ENCODE measurements at regions not wholly inside any gene's neighbourhood (a gene's known extent, or its start where the extent isn't known, plus 50 kb on each side); places are given as distances from the start of the nearest gene placed in this dataset.
"Not testable (repeated sequence)": the region's sequence is repeated elsewhere in the genome, so short reads cannot be mapped to it uniquely, and the experiment has no call there.

DNA sequence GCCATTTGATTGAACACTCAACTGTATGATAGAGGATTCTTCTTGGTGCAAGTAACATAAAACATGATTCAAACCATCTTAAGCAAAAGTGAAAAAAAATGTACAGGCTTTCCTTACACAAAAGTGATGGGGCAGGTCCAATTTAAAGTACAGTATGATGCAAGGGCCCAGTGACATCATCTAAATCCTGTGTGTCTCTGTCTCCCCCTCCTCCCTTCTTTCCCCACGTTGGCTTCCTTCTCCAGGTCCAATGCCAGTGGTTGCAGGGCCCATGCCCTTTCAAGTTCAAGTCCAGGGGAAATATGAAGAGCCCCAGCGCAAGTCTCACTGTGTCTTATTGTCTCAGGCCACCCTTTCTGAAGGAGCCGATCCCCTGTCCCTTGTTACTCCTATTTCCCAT, 332.3 kb downstream of the SHQ1 start:
- no peak for TF ChIP-seq Cebpa-rat (IDR thresholded peaks at IDR 0.05)
- Histone ChIP-seq H3K9ac (no peak overlapping the region), H3K4me2 (no peak overlapping the region), H3K27ac (no peak overlapping the region), H4K20me1 (no peaks in the 10 kb centered on the region), H3K27me3 (no peaks in the 10 kb centered on the region), H3K36me3 (no peaks in the 10 kb centered on the region), H3K4me3 (no peak overlapping the region), H3K4me1 (peaks cover 15% of the 10 kb centered on the region), H3K9me3 (no peaks in the 10 kb centered on the region)

DNA sequence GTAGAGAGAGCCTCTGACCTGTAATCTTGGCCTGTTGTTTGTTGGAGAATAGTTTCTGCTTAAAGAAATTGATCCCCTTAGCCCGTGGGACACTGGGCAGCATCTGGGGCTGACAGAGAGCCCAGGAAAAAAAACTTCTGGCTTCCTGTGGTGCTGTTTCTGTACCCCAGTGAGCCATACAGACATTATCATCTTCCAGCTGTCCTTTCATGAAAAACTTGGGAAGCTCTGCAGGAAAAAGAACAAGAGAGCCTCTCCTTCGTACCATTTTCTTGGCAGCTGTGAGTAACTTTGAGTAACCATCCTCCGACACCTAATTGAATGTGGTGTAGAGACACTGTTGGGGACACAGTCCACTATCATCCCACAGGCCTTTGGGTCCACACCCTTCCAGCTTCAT, 333.0 kb downstream of the SHQ1 start:
- Histone ChIP-seq H4K20me1 (no peaks in the 10 kb centered on the region), H3K9ac (no peak overlapping the region), H3K4me2 (no peak overlapping the region), H3K27me3 (no peaks in the 10 kb centered on the region), H3K9me3 (no peaks in the 10 kb centered on the region), H3K4me3 (no peak overlapping the region), H3K36me3 (no peaks in the 10 kb centered on the region), H3K27ac (no peak overlapping the region), H3K4me1 (peaks cover 17% of the 10 kb centered on the region)
- no peak for TF ChIP-seq Cebpa-rat (IDR thresholded peaks at IDR 0.05)

DNA sequence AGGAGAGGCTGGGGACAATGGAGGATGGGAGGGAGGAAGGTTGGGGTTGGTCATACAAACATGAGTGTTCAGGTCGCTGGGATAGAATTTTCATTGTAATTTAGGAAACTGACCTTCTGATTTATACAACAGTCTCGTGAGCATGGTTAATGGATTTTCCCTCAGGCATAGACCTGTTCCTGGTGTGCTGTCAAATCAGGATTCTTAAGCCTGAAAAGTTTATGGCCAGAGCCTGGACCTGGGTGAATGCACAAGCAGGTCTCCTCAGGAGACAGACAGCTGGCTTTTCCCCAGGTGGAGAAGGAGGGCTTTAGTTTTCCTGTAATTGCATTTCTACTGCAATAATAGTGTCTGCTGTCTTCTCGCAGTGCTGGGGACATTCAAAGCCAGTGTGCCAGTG, 338.0 kb downstream of the SHQ1 start:
- H3K4me3 ChIP-seq: no peak overlapping the region
- no peaks in the 10 kb centered on the region for H3K36me3 ChIP-seq
- no peaks in the 10 kb centered on the region for H4K20me1 ChIP-seq
- H3K4me2 ChIP-seq: no peak overlapping the region
- TF ChIP-seq Cebpa-rat (IDR thresholded peaks at IDR 0.05): no peak
- no peak overlapping the region for H3K9ac ChIP-seq
- H3K27ac ChIP-seq: no peak overlapping the region
- no peaks in the 10 kb centered on the region for H3K27me3 ChIP-seq
- no peaks in the 10 kb centered on the region for H3K9me3 ChIP-seq
- peaks cover 13% of the 10 kb centered on the region for H3K4me1 ChIP-seq

DNA sequence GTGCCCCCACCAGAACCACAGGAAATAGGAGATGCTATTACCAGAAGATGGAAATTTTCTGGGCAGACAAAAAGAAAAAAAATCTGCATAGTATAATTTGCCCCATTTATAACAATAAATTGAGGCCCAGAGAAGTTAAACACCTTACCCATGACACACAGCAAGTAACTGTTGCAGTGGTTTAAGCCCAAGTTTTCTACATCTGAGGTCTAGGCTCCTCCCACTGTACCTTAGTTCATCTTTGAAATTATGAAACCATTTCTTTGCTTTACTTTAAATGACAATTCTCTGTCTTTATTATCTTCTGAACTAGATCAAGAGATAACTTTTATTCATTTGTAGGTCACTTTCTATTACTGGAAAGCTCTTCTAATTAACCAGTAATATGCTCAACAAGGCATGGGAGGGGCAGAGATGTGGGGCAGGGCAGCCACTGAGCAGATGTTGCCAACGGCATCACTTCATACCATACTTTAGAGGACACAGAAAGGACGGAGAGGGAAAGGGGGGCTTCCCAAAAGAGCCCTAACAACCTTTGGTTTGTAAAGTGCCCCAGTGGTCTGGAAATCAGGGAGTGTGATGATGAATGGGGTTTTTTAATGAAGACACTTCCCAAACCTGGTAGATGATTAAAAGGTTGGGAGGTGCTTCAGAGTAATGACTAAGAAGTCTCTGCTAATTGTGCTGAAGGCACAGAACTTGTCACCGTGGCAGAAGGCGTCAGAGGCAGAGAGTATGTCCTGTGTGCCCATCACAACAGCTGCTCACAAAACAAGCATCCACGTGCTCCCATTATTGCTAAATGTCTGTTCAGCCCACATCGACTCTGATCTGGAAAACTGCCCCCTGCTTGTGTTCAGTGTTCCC, 342.5 kb downstream of the SHQ1 start:
- no peak overlapping the region for H3K27ac ChIP-seq
- H3K4me2 ChIP-seq: no peak overlapping the region
- no peak for TF ChIP-seq Cebpa-rat (IDR thresholded peaks at IDR 0.05)

DNA sequence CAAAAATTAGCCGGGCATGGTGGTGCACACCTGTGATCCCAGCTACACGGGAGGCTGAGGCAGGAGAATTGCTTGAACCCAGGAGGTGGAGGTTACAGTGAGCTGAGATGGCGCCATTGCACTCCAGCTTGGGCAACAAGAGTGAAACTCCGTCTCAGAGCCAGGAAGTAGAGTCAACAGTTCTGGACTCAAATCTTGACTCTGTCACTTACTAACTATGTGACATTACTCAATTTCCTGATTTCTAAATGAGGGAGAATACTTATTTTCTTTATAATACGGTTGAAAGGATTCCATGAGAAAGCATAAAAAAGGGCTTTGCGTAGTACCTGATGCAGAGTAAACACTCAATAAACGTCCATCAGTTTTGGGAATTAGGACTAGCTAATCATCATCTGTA, 350.7 kb downstream of the SHQ1 start:
- not testable (repeated sequence) for H3K9ac ChIP-seq, H4K20me1 ChIP-seq, H3K4me2 ChIP-seq, H3K27me3 ChIP-seq, H3K4me3 ChIP-seq, H3K27ac ChIP-seq, H3K36me3 ChIP-seq, H3K4me1 ChIP-seq
- peaks cover 14% of the 10 kb centered on the region for H3K9me3 ChIP-seq

More for the DNA sequence above, 342.5 kb downstream of the SHQ1 start:
- 0 out of 2 replicates have a peak, but pooled peaks cover under 1% of the 10 kb centered on the region for H3K4me1 ChIP-seq
- no peak overlapping the region for H3K4me3 ChIP-seq
- no peaks in the 10 kb centered on the region for H3K27me3 ChIP-seq
- no peaks in the 10 kb centered on the region for H3K9me3 ChIP-seq
- H4K20me1 ChIP-seq: no peaks in the 10 kb centered on the region
- H3K36me3 ChIP-seq: no peaks in the 10 kb centered on the region
- H3K9ac ChIP-seq: no peak overlapping the region

DNA sequence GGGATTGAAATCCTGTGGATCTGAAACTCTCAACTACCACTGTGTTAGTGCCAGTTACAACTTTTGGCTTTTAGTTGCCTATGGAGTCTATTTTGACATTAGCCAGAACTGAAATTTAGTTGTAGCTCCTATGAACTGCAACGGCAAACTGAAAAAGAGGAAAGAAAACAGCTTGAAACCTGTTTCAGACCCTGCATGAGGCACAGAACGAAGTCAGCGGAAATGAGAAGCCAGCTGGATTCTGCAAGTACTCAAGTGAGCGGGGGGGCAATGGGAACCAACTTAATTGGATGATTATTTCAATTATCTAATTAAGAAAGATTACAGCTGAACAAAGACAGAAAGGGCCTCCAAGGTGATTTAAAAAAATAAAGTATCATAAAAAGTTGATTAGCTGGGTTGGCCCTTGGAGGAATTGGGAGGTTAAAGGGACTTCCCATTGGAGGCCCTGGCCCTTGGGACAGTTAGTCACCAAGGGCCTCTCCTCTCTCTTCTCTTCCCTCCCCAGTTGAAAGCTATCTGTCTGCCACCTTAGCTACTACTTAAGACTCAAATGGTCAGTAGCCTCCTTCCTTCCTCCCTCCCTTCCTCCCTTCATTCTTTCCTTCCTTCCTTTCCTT, 352.1 kb downstream of the SHQ1 start:
- TF ChIP-seq Cebpa-rat (IDR thresholded peaks at IDR 0.05): no peak
- Histone ChIP-seq H3K4me2 (0 out of 2 replicates have a peak overlapping the region, but pooled peaks have one; percentile 26), H3K4me1 (peaks cover 21% of the 10 kb centered on the region), H3K9me3 (peaks cover 14% of the 10 kb centered on the region), H3K27me3 (no peaks in the 10 kb centered on the region), H3K27ac (no peak overlapping the region), H3K36me3 (no peaks in the 10 kb centered on the region), H3K9ac (no peak overlapping the region), H3K4me3 (no peak overlapping the region), H4K20me1 (no peaks in the 10 kb centered on the region)

DNA sequence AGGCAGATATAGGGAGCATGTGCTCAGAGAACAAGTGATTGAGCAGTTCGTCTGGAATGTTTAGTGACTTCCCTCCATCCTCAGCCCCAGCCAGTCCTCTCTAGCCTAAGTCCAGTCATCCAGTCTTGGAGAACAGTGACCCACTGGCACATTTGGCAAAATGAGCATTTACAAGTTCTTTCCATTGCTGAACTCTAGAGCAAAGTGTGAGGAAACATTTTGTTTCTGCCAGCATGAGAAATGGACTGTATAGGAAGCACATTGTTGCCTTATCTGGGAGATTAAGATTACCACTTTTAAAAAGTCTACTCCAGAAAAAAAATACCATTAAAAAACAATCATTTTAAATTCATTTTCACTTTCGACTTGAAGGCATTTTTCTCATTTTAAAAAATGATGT, 353.6 kb downstream of the SHQ1 start:
- Histone ChIP-seq H3K36me3 (no peaks in the 10 kb centered on the region), H4K20me1 (no peaks in the 10 kb centered on the region), H3K9ac (no peak overlapping the region), H3K27ac (no peak overlapping the region), H3K4me3 (no peak overlapping the region), H3K4me1 (peaks cover 37% of the 10 kb centered on the region), H3K4me2 (no peak overlapping the region), H3K9me3 (peaks cover 14% of the 10 kb centered on the region), H3K27me3 (no peaks in the 10 kb centered on the region)
- no peak for TF ChIP-seq Cebpa-rat (IDR thresholded peaks at IDR 0.05)

DNA sequence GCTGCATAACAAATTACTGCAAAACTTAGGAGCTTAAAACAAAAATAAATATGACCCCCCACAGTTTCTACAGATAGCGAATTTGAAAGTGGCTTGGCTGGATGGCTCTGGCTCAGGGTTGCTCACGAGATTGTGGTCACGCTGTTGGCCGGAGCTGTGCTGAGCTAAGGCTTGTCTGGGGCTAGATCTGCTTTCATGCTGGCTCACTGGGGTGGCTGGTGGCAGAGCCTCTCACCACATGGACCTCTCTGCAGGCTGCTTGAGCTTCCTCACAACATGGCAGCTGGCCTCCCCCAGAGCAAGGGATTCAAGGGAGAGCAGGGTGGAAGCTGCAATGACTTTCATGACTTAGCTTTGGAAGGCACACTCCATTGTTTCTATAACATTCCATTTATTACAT, 354.1 kb downstream of the SHQ1 start:
- no peak overlapping the region for H3K4me3 ChIP-seq
- no peak overlapping the region for H3K4me2 ChIP-seq
- H3K4me1 ChIP-seq: peaks cover 38% of the 10 kb centered on the region
- no peaks in the 10 kb centered on the region for H3K27me3 ChIP-seq
- TF ChIP-seq Cebpa-rat (IDR thresholded peaks at IDR 0.05): no peak
- H3K36me3 ChIP-seq: no peaks in the 10 kb centered on the region
- no peaks in the 10 kb centered on the region for H4K20me1 ChIP-seq
- H3K9ac ChIP-seq: no peak overlapping the region
- H3K27ac ChIP-seq: no peak overlapping the region
- H3K9me3 ChIP-seq: peaks cover 14% of the 10 kb centered on the region

DNA sequence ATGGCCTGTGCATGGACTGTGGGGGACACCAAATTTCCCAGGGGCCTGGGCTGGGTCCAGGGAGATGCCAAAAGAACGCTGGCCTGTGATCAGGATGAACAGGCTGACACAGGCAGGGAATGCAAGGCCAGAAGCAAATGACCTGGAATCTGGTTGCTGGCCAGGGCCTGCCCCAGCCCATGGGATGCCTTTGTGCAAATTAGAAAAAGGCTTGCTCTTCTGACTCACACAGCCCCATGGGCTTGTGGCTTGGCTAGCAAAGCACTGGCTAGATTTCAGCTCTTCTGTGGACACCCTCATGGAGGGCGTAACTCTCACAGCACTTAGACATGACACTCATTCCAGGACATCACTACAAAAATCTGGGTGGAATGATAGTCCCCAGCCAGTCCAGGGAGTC, 356.0 kb downstream of the SHQ1 start:
- Histone ChIP-seq H3K36me3 (no peaks in the 10 kb centered on the region), H3K4me2 (no peak overlapping the region), H3K9me3 (peaks cover 3% of the 10 kb centered on the region; the same call in 1 of the 2 replicates), H3K4me3 (no peak overlapping the region), H3K4me1 (peaks cover 46% of the 10 kb centered on the region), H4K20me1 (no peaks in the 10 kb centered on the region), H3K27me3 (no peaks in the 10 kb centered on the region), H3K9ac (no peak overlapping the region), H3K27ac (no peak overlapping the region)
- TF ChIP-seq Cebpa-rat (IDR thresholded peaks at IDR 0.05): no peak

DNA sequence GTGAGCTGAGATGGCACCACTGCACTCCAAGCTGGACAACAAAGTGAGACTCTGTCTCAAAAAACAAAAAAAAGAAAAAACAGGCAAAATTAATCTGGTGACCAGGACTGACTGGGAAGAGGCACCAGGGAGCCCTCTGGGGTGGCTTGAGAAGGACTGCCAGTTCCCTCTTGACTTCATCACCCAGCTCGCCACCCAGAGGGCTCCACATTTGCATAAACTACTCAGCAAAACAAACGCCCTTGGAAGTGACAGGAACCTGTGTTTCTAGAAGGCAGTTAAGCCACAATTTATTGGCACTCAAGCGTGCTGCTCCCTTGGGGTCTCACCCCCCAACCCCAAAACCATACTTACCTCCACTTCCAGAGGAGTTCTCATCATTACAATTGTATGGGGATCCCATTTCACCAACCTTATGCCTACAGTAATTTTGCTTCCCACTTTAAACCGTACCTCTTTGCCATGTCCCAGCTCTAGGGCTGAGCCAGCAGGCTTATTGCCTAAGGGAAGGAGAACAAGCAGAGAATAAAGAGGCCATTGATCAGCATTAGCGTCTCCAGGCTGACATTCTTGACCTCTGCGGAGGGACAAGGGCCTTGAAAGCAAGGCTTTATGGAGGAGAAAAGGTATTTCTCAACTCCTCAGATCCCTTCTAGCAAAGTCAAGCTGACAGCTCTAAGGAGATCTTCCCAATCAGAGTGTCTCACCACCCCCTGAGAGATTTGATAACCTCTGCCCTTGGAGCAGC, 357.4 kb downstream of the SHQ1 start:
- peak overlapping the region; percentile 77 for H3K4me2 ChIP-seq
- no peaks in the 10 kb centered on the region for H4K20me1 ChIP-seq
- TF ChIP-seq Cebpa-rat (IDR thresholded peaks at IDR 0.05): no peak
- H3K27me3 ChIP-seq: no peaks in the 10 kb centered on the region
- H3K9me3 ChIP-seq: peaks cover 3% of the 10 kb centered on the region; the same call in 1 of the 2 replicates
- no peak overlapping the region for H3K9ac ChIP-seq
- H3K27ac ChIP-seq: no peak overlapping the region
- no peaks in the 10 kb centered on the region for H3K36me3 ChIP-seq
- peaks cover 43% of the 10 kb centered on the region for H3K4me1 ChIP-seq
- H3K4me3 ChIP-seq: no peak overlapping the region

All from BLaER1 (cell line).